ENCODE measurements at regions not wholly inside any gene's neighbourhood (a gene's known extent, or its start where the extent isn't known, plus 50 kb on each side); places are given as distances from the start of the nearest gene placed in this dataset.

GRCh38 chr16:22753451-22753850 is 60.5 kb upstream of the HS3ST2 start:
- H3K4me1 ChIP-seq = no peaks in the 10 kb centered on the region
- TF ChIP-seq CTCF (IDR thresholded peaks at IDR 0.05) = no peak
- no peaks in the 10 kb centered on the region for H3K27me3 ChIP-seq
- intact Hi-C loops (cut with DNase I) = no loop called here
- no peaks in the 10 kb centered on the region for H3K36me3 ChIP-seq
- no peak overlapping the region for H3K27ac ChIP-seq
- no peaks in the 10 kb centered on the region for H3K9me3 ChIP-seq
- no peak for DNase-seq (ENCODE audit: low spot score in 2 of 2)
- H3K4me3 ChIP-seq = no peak overlapping the region

- TF ChIP-seq CTCF (IDR thresholded peaks at IDR 0.05) = no peak
- Histone ChIP-seq H3K27ac (no peak overlapping the region), H3K4me1 (no peaks in the 10 kb centered on the region), H3K9me3 (no peaks in the 10 kb centered on the region), H3K36me3 (no peaks in the 10 kb centered on the region), H3K4me3 (no peak overlapping the region), H3K27me3 (no peaks in the 10 kb centered on the region)
- DNase-seq (ENCODE audit: low spot score in 2 of 2) = no peak
- intact Hi-C loops (cut with DNase I) = no loop called here
Measured at GRCh38 chr16:22754577-22754976, 59.4 kb upstream of the HS3ST2 start.

GRCh38 chr16:22757202-22757601 is 56.8 kb upstream of the HS3ST2 start:
- intact Hi-C loops (cut with DNase I) = loop anchor here (1.0 kb wide), 1 partner anchor 40 kb away; no protein-coding TSS in a partner anchor
- H3K27me3 ChIP-seq = no peaks in the 10 kb centered on the region
- H3K4me3 ChIP-seq = no peak overlapping the region
- no peak overlapping the region for H3K27ac ChIP-seq
- H3K4me1 ChIP-seq = no peaks in the 10 kb centered on the region
- no peak for TF ChIP-seq CTCF (IDR thresholded peaks at IDR 0.05)
- no peaks in the 10 kb centered on the region for H3K9me3 ChIP-seq
- DNase-seq (ENCODE audit: low spot score in 2 of 2) = no peak
- H3K36me3 ChIP-seq = no peaks in the 10 kb centered on the region

GRCh38 chr16:22762486-22762885 is 51.5 kb upstream of the HS3ST2 start:
- Histone ChIP-seq H3K27me3 (no peaks in the 10 kb centered on the region), H3K4me1 (peaks cover 3 to 22% of the 10 kb centered on the region in 2 donors), H3K27ac (no peak overlapping the region), H3K4me3 (no peak overlapping the region), H3K36me3 (no peaks in the 10 kb centered on the region), H3K9me3 (no peaks in the 10 kb centered on the region)
- intact Hi-C loops (cut with DNase I) = no loop called here
- TF ChIP-seq CTCF (IDR thresholded peaks at IDR 0.05) = no peak
- no peak for DNase-seq (ENCODE audit: low spot score in 2 of 2)

- intact Hi-C loops (cut with DNase I) = no loop called here
- H3K27me3 ChIP-seq = no peaks in the 10 kb centered on the region
- peak overlapping the region; percentile 46 to 79 for H3K27ac ChIP-seq
- no peak for TF ChIP-seq CTCF (IDR thresholded peaks at IDR 0.05)
- no peaks in the 10 kb centered on the region for H3K9me3 ChIP-seq
- DNase-seq (ENCODE audit: low spot score in 2 of 2) = no peak
- no peaks in the 10 kb centered on the region for H3K36me3 ChIP-seq
- peaks cover 3 to 22% of the 10 kb centered on the region in 2 donors for H3K4me1 ChIP-seq
- no peak overlapping the region for H3K4me3 ChIP-seq
Measured at GRCh38 chr16:22763437-22764080, 50.4 kb upstream of the HS3ST2 start.
